CD4-positive, alpha-beta T cell treated with Interferon alpha-2 for 1 hour (primary cell): ENCODE measurements at regions not wholly inside any gene's neighbourhood (a gene's known extent, or its start where the extent isn't known, plus 50 kb on each side); places are given as distances from the start of the nearest gene placed in this dataset.
"Not testable (repeated sequence)": the region's sequence is repeated elsewhere in the genome, so short reads cannot be mapped to it uniquely, and the experiment has no call there.

ENCODE experiments used
- DNase-seq, 2 donors: peaks; one replicate each; pipeline ENCODE4 v3.0.0-alpha.2; 2020 to 2022

DNA sequence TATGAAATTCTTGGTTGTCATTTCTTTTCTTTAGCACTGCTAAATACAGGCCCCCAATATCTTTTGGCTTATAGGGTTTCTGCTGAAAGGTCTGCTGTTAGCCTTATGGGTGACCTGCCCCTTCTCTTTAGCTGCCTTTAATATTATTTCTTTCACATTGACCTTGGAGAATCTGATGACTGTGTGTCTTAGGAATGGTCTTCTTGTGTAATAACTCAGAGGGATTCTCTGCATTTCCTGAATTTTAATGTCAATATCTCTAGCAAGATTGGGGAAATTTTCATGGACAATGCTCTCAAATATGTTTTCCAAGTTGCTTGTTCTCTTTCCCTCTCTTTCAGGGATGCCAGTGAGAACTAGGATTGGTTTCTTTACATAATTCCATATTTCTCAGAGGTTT is 292.4 kb downstream of the SLC7A11 start:
- DNase-seq: no peak

DNA sequence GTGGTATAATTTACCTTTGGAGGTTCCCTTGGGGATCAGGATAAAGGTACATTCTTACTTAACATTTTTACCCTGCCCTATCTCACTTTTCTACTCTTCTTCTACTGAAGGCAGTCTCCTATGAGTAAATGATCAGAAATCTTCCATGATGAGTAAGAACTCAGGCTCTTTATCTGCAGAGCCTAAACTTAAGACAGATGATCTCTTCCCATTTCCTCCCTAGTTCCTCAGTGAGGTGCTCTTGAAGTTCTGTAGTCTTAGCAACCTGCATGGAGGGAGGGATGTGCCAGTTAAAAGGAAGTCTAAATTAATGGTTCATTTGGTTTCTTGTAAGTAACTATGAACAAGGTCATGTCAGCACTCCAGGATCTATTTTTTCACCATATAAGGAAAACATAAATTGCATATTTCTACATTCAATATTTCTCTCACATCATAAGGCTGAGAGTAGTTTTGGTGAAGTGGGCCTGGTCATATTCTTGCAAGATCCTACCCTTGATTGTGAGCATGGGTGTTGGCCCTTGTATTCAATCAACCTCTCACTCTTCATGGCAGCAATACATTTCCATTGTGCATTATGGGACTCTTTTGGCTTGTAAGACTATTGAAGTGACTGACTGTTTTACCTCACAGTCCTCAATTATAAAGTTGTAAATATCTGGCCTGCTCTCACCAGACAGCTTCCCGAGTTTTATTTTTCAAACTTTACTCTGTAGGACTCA is 295.5 kb downstream of the SLC7A11 start:
- no peak for DNase-seq

DNA sequence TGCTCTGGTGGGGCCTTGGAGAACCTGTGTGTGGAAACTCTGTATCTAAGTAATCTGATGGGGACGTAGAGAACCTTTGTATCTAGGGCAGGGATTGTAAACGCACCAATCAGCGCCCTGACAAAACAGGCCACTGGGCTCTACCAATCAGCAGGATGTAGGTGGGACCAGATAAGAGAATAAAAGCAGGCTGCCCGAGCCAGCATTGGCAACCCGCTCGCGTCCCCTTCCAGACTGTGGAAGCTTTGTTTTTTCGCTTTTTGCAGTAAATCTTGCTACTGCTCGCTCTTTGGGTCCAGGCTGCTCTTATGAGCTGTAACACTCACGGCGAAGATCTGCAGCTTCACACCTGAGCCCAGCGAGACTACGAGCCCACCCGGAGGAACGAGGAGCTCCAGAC is 299.3 kb downstream of the SLC7A11 start:
- not testable (repeated sequence) for DNase-seq

DNA sequence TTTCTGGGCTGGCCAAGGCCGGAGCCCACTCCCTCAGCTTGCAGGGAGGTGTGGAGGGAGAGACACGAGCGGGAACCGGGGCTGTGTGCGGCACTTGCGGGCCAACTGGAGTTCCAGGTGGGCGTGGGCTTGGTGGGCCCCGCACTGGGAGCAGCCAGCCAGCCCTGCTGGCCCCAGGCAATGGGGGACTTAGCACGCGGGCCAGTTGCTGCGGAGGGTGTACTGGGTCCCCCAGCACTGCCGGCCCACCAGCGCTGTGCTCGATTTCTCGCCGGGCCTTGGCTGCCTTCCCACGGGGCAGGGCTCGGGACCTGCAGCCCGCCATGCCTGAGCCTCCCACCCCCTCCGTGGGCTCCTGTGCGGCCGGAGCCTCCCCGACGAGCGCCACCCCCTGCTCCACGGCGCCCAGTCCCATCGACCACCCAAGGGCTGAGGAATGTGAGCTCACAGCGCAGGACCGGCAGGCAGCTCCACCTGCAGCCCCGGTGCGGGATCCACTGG is 300.1 kb downstream of the SLC7A11 start:
- not testable (repeated sequence) for DNase-seq

DNA sequence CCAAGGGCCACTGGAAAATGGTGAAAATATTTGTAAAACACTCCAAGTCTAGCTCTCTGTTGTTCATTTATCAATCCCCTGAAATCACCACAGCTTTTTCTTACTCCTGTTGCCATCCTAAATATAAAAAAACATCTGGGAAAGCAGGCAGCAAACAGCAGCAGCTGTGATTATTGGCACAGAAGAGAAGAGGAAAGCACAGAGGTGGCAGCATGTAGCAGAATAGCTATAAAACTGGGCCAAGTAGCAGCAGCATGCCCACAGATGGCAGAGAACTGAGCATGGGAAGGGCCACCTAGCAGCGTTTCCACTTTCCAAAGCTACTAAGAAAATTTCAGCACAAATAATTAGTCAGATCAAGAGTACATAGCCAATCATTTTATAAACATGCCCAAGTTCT is 307.2 kb downstream of the SLC7A11 start:
- DNase-seq: no peak

DNA sequence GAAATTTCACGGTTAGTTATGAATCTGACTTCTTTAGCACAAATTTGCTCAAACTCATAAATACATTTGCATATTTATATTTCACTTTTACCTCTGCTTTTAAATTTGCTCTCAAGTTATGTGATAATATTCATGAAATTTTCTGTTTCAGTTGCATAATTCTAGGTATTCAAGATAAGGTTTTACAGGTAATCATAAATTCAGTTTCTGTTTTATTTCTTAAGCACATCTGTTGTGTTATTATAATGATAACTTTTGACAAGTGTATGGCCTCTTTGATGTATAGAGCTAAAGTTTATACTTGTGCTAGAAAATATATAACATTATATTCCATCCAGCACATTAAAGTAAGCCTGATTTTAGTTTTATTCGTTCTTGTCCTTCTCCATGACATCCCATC is 308.1 kb downstream of the SLC7A11 start:
- no peak for DNase-seq

DNA sequence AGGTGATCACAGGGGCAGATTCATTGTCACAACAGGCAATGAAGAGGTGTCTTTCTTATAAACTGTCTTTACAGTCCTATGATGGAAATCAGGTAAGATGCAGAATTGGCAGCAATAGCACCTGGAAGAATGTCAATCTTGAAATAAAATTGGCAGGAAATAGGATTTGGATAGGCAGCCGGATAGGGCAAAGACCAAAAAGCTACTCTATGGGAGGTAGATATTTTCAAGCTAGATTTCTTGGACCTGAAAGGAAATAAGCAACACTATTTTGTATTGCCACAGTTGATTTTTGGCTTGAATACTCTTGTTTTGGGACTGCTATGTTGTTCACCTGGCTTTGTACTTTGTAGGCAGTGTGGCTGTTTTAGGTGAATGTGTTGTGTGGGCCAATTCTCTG is 314.2 kb downstream of the SLC7A11 start:
- no peak for DNase-seq

DNA sequence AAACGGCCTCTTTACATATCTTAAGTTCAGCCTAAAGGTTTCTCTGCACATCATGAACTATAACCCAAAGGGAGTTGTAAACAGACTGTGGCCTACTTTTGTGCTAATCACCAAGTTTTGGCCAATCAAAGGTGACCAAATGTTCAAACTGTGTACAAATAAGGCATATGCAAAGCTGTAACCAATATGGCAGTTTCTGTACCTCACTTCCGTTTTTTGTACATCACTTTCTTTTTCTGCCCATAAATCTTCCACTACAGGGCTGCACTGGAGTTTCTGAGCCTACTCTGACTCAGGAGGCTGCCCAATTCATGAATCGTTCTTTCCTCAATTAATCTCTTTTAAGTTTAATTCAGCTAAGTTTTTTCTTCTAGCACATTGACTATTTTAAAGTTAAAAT is 318.7 kb downstream of the SLC7A11 start:
- DNase-seq: no peak

DNA sequence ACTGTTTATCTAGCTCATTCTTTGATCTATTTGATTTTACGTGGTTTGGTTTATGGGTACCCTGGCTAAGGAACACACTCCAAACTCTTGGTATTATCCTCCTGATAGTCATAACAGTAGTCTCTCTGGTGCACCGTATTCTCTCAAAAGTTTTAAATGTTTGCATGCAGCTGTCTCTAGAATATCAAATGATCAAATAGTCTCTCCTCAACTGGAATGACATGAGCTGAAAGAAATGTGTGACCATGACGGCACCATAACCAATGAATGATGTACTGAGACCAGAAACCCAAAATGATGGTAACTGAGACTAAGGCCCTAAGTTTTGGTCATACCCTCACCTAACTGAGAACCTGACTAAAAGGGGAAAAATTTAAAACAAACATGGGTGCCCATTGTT is 319.4 kb downstream of the SLC7A11 start:
- no peak for DNase-seq

DNA sequence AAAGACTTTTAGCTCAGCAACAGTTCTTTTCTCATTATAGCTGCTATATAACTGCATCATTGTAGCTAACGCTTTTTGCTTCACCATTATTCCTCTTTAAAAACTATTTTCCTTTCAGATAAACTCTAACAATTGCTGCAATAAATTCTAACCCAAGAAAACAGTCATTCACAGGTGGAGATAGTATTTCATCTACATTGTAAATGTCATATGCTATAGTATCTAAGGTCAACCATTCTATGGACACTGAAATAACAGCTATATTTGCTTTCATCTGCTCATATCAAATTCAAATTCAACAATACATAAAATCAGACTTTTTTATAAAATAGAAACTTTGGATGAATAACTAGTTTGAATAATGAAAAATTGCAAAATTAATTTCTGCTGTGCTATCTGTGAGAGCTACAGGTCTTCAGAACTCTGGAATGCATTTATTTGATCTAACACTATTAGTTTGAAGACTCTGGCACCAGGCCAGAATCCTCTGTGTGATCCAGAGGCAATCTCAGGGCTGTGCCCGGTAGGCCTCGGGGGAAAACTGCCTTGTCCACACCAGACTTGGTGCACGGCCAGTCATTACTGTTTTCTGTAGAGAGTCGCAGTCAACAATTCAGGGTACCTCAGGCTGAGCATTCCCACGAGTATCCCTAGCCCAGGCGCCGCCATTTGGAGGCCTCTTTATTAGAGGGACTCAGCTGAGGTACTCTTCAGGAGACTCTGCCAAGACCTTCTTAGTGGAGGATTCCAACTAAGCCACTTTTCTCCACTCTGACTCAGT is 332.4 kb downstream of the SLC7A11 start:
- no peak for DNase-seq

DNA sequence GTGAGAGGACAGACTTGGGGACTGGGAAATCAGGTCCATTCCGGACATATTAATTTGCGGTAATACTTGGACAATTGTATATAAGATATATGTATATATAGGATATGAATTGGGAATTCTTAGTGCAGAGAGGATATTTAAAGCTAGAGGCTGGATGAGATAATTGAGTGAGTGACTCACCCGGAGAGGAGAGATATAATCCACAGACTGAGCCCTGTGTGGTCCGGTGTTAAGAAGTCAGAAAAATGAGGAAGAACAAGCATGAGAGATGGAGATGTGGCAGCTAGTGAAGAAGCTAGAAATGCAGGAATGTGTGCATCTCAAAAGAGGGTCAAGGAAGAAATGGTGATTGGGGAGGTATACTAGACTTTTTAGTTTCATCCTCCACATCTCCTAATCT is 336.2 kb downstream of the SLC7A11 start:
- no peak for DNase-seq

DNA sequence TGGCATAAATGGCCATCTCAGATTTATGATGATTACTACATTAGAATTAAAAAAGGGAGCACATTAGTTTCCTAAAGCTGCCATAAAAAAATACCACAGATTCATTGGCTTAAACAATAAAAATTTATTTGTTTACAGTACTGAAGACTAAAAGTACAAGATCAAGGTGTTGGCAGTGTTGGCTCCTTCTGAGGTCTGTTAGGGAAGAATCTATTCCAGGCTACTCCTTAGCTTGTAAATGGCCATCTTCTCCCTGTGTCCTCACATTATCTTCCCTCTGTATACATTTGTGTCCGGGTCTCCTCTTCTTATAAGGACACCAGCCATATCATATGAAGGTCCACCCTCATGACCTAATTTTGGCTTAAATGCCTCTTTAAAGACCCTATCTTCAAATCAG is 341.0 kb downstream of the SLC7A11 start:
- DNase-seq: no peak

DNA sequence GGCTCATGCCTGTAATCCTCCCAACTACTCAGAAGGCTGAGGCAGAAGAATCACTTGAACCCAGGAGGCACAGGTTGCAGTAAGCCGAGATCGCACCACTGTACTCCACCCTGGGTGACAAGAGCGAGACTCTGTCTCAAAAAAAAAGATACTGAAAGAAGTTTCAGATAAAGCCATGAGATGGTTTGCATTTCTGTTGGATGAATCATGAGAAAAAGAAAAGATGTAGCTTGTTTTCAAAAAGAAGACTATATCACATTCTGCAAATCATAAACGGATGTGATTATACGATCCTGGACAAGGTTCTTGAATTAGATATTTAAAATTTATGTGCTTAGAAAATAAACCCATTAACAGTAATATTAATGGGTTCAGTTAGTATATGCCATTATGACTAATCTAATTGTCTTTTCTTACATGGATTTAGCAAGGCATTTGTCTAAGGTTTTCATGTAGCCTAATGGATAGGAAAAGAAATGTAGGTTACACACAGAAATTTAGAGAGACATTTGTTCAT is 345.9 kb downstream of the SLC7A11 start:
- no peak for DNase-seq

DNA sequence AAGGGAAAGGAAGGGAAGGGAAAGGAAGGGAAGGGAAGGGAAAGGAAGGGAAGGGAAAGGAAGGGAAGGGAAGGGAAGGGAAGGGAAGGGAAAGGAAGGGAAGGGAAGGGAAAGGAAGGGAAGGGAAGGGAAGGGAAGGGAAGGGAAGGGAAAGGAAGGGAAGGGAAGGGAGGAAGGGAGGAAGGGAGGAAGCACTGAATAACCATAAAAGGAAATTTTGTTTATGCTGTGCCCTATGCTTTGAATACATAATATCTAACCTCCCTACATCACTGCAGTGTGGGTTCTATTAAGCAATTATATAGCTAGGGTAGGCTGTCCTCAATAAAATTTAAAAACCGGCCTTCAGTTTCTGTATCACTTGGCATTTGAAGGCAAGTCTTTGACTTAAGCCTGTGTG is 346.6 kb downstream of the SLC7A11 start:
- not testable (repeated sequence) for DNase-seq

DNA sequence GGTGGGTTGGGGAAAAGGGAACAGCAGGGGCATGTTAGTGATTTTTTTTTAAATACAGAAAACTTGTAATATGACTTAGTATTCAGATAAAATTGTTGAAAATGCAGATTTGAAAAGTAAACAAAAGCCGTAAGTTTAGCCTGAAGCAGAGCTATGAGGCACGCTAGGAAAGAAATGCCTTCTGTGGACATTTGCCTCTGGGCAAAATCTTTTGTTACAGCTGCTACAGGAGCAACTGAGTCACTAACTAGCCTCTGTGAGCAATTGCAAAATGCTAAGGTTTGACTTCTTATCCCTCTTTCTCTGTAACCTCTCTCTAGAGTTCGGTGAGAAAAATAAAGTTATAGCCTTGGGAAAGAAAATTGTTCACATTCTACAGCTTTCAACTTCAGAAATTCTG is 350.0 kb downstream of the SLC7A11 start:
- DNase-seq: no peak

DNA sequence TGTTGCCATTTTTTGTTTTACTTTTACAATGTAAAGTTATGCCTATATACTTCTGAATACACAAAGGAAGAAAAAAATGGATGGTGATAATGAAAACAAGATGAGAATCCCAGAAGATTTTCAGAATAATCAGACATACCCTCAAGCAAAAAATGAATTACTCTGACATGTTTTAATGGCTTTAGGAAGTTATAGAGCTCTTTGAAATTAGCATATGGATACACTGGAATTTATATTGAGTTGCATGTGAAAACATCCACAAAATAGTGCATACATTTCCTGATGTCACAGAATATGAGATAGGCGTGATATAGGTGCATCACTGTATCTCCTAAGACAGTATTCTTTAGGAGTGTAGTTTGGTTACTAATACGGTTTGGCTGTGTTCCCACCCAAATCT is 351.3 kb downstream of the SLC7A11 start:
- DNase-seq: no peak

DNA sequence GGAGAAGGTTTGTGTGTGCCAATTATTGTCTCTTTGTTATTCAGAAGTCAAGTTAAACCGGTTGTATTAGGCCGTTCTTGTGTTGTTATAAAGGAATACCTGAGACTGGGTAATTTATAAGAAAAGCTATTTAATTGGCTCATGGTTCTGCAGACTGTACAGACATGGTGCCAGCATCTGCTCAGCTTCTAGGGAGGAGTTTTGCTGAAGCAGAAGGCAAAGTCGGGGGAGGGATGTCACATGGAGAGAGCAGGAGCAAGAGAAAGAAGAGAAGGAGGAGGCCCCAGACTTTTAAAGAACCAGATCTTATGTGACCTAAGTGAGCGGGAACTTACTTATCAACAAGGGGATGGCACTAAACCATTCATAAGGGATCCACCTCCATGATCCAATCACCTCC is 349.3 kb upstream of the PCDH18 start:
- no peak for DNase-seq

DNA sequence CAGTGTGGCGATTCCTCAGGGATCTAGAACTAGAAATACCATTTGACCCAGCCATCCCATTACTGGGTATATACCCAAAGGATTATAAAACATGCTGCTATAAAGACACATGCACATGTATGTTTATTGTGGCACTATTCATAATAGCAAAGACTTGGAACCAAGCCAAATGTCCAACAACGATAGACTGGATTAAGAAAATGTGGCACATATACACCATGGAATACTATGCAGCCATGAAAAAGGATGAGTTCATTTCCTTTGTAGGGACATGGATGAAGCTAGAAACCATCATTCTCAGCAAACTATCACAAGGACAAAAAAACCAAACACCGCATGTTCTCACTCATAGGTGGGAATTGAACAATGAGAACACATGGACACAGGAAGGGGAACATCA is 335.8 kb upstream of the PCDH18 start:
- not testable (repeated sequence) for DNase-seq

DNA sequence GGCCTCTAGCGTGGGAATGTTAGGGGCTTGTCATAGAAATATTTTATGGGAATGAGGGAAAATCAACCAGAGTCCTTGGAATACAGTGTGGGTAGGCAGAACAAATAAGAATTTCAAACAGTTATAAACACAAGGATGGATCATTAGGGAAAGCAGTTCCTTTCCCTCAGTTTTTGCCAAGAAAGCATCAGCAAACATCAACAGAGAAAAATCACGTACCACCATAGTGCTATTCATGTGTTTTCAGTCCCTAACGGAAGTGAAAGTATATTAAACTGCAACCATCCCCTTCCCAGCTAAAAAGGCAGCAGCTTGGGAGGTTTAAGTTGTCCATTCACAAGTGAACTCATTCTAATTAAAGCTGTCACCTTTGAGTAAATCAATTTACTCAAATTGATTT is 334.4 kb upstream of the PCDH18 start:
- DNase-seq: no peak

DNA sequence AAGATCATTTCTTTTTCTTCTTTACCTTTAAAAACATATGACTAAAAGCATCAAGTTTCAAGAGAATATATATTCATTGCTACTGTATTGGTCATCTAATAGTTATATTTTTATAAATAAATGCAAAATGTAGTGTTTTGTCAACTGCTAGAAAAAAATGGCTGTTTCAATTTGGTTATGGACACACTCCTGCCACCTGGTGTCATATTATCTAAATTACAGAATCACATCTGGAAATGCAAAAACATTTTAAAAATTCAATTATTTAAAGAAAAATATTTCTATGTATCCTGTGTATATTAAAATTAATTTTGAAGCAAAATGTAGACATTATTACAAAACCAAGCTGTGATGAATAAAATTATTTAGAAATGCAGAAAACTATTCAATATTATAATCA is 329.4 kb upstream of the PCDH18 start:
- no peak for DNase-seq

DNA sequence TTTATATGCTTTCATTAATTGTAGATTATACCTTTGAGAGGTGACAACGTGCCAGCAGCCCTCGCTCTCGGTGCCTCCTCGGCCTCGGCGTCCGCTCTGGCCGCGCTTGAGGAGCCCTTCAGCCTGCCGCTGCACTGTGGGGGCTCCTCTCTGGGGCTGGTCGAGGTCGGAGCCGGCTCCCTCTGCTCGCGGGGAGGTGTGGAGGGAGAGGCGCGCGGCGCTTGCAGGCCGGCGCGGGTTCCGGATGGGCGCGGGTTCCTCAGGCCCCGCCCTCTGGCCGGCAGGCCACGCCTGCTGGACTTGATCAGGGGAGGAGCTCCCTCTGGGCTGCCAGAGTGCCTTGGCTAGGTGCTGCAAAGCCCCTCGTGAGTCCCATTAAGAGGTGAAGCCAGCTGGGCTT is 321.1 kb upstream of the PCDH18 start:
- no peak for DNase-seq

DNA sequence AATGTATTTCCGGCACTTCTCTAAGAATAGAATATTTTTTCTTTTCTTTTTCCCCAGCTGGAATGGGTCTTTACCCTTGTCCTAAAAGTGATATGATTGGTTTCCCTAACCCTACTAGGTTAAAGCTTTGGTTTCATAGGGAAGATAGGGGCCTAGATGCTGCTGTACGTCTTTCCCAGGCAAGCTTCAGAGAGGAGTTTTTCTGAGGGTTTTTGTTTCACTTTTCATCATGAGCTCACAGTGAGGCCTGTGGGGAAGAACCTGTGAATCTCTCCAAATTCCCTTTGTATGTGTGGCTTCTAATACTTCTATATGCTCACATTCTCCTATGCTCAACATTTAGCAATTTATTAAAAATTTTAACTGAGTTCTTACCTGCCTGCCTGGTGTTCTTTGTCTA is 320.0 kb upstream of the PCDH18 start:
- DNase-seq: no peak

DNA sequence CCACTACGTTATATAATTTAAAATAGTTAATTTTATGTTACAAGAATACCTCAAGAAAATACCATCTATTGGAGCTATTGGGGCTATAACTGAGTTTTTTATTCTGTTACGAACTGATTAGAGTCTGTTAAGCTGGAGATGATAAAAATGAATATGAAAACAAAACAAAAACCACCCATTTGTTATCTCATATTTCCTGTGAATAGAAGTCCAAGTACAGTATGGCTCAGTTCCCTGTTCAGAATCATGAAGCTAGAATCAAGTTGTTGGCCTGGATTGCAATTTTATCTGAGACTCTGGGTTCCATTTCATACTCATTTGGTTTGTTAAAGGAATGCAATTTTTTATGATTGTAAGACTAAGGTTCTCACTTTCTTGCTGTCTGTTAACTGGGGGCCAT is 319.1 kb upstream of the PCDH18 start:
- no peak for DNase-seq

DNA sequence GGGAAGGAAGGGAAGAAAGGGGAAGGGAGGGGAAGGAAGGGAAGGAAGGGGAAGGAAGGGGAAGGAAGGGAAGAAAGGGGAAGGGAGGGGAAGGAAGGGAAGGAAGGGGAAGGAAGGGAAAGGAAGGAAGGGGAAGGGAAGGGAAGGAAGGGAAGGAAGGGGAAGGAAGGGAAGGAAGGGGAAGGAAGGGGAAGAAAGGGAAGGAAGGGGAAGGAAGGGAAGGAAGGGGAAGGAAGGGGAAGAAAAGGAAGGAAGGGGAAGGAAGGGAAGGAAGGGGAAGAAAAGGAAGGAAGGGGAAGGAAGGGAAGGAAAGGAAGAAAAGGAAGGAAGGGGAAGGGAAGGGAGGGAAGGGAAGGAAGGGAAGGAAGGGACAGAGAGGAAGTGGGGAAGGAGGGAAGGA is 295.7 kb upstream of the PCDH18 start:
- DNase-seq: not testable (repeated sequence)
